Activated CD8-positive, alpha-beta memory T cell treated with anti-CD3 and anti-CD28 coated beads, Interleukin-2, amount 50 U/mL, for 48 hours (primary cell): ENCODE measurements at regions not wholly inside any gene's neighbourhood (a gene's known extent, or its start where the extent isn't known, plus 50 kb on each side); places are given as distances from the start of the nearest gene placed in this dataset.
"Not testable (repeated sequence)": the region's sequence is repeated elsewhere in the genome, so short reads cannot be mapped to it uniquely, and the experiment has no call there.

Source experiments
- DNase-seq: peaks from one replicate; pipeline ENCODE4 v3.0.0-alpha.2; 2020

- no peak for DNase-seq
These were observed 362.0 kb upstream of the BOD1L1 start for GRCh38 chr4:13989501-13989900.

- no peak for DNase-seq
These were observed 363.4 kb upstream of the BOD1L1 start for GRCh38 chr4:13990596-13991589.

- DNase-seq, result no peak
These were observed 364.5 kb upstream of the BOD1L1 start for GRCh38 chr4:13992041-13992440.

- no peak for DNase-seq
These were observed 365.5 kb upstream of the BOD1L1 start for GRCh38 chr4:13992975-13993520.

- DNase-seq, result no peak
These were observed 366.5 kb upstream of the BOD1L1 start for GRCh38 chr4:13994016-13994415.

GRCh38 chr4:13998850-13999445, 371.4 kb upstream of the BOD1L1 start:
- DNase-seq, result no peak

GRCh38 chr4:14000091-14000814, 372.7 kb upstream of the BOD1L1 start:
- no peak for DNase-seq

- DNase-seq, result not testable (repeated sequence)
These were observed 374.8 kb upstream of the BOD1L1 start for GRCh38 chr4:14002331-14002730.

- DNase-seq, result no peak
These were observed 381.0 kb upstream of the BOD1L1 start for GRCh38 chr4:14008494-14008893.

GRCh38 chr4:14018191-14018853, 390.8 kb upstream of the BOD1L1 start:
- no peak for DNase-seq

- no peak for DNase-seq
These were observed 394.9 kb upstream of the BOD1L1 start for GRCh38 chr4:14022456-14022855.

GRCh38 chr4:14023036-14023435, 395.5 kb upstream of the BOD1L1 start:
- no peak for DNase-seq

GRCh38 chr4:14023896-14024295, 396.4 kb upstream of the BOD1L1 start:
- no peak for DNase-seq

GRCh38 chr4:14025111-14025510, 397.6 kb upstream of the BOD1L1 start:
- no peak for DNase-seq

GRCh38 chr4:14025891-14026290, 398.4 kb upstream of the BOD1L1 start:
- no peak for DNase-seq

- DNase-seq, result no peak
These were observed 401.3 kb upstream of the BOD1L1 start for GRCh38 chr4:14028862-14029261.

GRCh38 chr4:14035076-14035475, 407.6 kb upstream of the BOD1L1 start:
- no peak for DNase-seq

- no peak for DNase-seq
These were observed 415.7 kb upstream of the BOD1L1 start for GRCh38 chr4:14043203-14043602.

GRCh38 chr4:14046642-14047041, 419.1 kb upstream of the BOD1L1 start:
- DNase-seq, result no peak

GRCh38 chr4:14047840-14048239, 420.3 kb upstream of the BOD1L1 start:
- DNase-seq, result no peak

GRCh38 chr4:14049946-14050345, 422.4 kb upstream of the BOD1L1 start:
- DNase-seq, result no peak

- DNase-seq, result no peak
These were observed 425.8 kb upstream of the BOD1L1 start for GRCh38 chr4:14053291-14053690.

GRCh38 chr4:14054391-14054790, 426.9 kb upstream of the BOD1L1 start:
- DNase-seq, result no peak
